ENCODE measurements at regions not wholly inside any gene's neighbourhood (a gene's known extent, or its start where the extent isn't known, plus 50 kb on each side); places are given as distances from the start of the nearest gene placed in this dataset.

GRCh38 chr1:81466961-81467360, 333.8 kb upstream of the ADGRL2 start:
- TF ChIP-seq EZH2phosphoT487 (IDR thresholded peaks at IDR 0.05; ENCODE audit: insufficient read depth, low read depth), result no peak
- TF ChIP-seq EZH2 (IDR thresholded peaks at IDR 0.05; ENCODE audit: insufficient read depth, poor library complexity, severe bottlenecking), result no peak

Measured in GM23248 (cell line).